HG03159 (cell line): ENCODE measurements at regions not wholly inside any gene's neighbourhood (a gene's known extent, or its start where the extent isn't known, plus 50 kb on each side); places are given as distances from the start of the nearest gene placed in this dataset.
"Not testable (repeated sequence)": the region's sequence is repeated elsewhere in the genome, so short reads cannot be mapped to it uniquely, and the experiment has no call there.

Experiments
- ATAC-seq: cut with Tn5 transposase; IDR thresholded peaks from one replicate; pipeline ENCODE4 v1.9.1; 2021; ENCODE audit warnings: mild to moderate bottlenecking, moderate library complexity; ENCODE audit not compliant: unreplicated experiment

DNA sequence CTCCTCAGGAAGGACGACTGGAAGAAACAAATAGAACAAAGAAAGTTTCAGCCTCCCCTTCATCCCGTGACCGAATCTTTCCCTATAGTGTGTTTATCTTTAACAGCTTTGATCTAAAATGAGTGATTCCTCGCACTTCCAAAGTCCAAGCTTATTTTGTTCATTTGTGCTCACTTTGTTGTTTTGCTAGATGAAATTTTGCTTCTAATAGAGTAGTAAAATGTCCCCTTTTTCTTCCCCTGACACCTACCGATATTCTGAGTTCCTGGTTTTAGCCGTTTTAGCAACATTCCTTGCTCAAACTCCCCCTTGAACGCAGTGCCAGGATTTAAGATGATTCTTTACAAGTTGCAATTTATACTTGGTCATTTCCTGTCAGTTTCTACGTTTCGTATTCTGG lies 204.2 kb downstream of the FGF9 start:
- ATAC-seq: no peak

GRCh38 chr13:21879263-21879914 lies 208.5 kb downstream of the FGF9 start:
- no peak for ATAC-seq

DNA sequence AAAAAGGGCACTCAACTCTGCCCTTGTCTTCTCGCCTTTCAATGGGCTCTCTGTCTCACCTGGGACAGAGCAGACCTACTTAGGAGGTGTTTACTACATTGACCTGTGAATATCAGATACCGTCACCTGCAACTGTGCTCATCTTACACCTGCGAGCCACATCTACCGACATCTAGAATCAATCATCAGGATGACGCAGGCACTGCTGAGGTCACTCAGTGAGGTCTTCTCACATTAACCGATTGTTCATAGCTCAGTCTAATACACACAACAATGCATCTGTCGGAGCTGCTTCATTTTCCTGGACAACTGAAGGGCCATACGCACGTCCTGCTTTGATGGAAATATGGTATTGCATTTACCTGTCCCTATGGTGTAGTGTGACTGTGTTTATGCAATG lies 211.9 kb downstream of the FGF9 start:
- no peak for ATAC-seq

- ATAC-seq: no peak
Observed at GRCh38 chr13:21883713-21884112, 212.8 kb downstream of the FGF9 start.

DNA sequence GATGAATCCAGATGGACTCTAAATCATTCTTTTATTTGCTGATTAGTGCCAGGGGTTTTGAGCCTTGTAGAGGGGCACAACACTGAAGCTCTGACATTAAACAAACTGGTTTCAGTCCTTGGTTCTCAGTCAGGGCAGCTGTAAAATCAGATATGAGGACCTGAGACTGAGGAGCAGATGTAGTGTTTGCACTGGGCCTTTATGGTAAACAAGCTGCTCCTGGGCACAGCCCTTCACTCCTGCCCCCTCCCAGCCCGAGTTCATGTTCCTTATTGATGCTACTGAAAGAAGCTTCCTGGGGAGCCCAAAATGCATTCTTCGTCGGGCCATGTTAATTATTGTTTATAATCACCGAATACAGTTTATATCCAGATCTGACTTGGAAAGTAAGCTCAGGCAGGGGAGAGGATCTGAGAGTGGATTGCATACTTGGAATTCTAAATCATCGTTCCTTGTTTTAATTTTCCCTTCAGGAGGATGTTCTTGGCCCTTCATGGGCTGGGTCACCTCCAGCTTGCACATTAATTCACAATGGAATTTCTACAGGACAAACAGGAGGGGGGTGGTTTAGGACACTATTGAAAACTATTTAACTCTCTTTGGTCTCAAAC lies 213.5 kb downstream of the FGF9 start:
- no peak for ATAC-seq

DNA sequence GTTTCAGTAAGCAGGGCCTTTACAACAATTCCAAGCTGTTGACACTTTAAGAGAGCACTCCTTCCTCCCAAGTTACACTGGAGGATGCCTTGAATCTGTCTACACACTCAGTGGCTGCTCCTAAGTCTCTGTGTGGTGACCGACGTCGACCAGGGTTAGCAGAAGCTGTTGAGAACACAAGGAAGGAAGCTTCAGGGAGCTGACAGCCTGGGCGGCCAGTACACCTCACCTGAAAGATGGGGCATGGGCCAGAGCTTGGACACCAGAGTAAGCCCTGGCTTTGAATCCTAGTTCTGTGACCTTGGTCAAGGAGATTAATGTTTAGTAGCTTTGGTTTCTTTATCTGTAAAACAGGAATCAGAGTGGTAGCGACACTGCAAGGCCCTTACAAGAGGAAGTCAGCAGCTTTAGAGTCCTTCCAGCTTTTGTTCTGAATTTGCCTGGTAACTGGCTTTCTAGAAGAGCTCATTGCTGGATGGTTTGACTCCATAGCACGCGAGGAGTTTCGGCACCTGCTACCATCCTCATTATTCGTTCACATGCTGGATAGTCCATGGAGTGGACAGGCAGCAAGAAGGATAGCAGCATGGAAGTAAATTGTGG lies 214.2 kb downstream of the FGF9 start:
- ATAC-seq: no peak

GRCh38 chr13:21885714-21886224 lies 214.9 kb downstream of the FGF9 start:
- ATAC-seq: no peak

DNA sequence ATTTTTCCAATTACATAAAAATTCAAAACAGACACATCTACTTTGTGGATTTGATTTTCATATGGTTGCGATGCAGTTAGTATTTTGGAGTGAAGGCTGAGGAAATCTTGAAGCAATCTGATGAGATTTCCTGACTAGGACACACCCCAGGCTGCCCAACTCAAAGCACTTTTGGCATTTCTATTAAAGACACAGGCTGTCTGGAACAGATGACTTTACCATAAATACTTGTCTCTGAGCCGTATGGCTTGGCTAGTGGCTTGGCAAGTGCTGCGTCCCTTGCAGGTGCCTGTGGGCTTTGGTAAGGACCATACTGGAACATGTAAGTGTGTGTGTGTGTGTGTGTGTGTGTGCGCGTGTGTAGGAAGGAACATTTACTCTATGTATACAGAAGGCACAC lies 218.8 kb downstream of the FGF9 start:
- ATAC-seq: no peak

DNA sequence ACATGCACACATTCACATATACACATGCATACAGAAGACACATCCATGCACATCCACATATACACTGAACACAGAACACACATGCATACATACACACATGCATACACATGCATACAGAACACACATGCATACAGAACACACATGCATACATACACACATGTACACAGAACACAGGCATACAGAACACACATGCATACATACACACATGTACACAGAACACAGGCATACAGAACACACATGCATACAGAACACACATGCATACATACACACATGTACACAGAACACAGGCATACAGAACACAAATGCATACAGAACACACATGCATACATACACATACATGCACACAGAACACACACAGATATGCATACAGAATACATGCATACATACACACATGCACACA lies 219.3 kb downstream of the FGF9 start:
- not testable (repeated sequence) for ATAC-seq

DNA sequence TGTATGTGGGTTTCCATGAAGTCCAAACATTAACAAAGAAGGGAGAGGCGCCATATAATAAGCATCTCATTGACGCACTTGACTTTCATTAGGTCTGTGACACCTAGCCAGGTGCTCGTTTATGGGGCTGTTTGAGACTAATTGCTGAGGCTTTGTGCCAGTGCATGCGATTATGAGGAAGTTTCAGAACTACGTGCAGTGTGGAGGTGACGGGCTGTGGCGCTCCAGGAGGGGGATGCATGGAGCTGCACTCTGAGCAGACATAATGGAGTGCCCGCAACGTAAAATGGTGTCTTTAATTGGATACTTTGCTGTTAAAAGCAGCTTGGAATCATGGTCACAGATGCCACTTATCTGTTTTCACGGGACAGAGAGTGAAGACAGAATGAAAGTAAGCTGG lies 223.2 kb downstream of the FGF9 start:
- no peak for ATAC-seq

DNA sequence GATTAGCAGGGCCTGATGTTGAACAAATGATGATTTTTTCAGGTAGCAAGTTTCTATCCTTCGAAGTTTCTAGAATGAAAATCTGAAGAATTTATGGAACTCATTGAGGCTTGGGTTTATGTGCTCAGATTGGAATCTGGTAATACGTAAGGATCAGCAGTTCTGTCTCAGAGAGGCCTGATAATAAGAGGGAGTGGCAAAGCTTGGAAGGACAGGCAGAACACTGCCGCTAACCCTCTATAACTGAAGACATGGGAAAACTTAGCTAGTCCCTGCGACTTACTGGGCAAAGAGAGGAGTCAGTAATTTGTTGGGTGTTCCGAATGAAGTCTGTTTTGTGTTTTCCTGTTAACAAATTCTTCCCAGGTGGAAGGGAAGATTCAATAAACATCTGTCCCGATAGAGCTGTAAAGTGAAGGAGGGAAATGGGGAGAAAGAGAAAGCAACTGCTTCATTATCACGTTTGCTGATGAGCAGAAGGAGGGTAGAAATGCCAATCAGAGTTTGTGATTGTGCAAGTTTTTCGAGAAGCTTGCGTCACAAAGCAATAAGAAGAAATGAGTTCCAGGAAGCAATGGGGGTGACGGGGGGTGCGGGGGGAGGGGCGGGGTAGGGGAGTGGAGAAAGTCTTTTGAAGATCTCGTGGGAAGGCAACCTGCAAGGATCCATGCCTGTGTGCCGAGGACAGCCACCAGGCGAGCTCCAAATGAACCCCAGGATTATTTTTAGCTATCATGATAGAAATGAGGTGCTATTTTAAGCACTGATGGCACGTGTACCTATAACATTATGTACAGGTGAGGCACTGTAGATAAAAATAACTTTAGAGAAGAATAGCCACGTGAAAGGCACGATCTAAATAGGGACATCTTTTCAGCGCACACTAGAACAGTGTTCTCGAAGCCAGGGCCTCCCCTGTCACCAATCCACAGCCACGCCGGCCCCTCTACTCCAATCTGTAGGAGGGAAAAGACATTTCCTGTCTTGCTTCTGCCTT lies 224.1 kb downstream of the FGF9 start:
- no peak for ATAC-seq

GRCh38 chr13:21895779-21896178 lies 224.9 kb downstream of the FGF9 start:
- no peak for ATAC-seq

DNA sequence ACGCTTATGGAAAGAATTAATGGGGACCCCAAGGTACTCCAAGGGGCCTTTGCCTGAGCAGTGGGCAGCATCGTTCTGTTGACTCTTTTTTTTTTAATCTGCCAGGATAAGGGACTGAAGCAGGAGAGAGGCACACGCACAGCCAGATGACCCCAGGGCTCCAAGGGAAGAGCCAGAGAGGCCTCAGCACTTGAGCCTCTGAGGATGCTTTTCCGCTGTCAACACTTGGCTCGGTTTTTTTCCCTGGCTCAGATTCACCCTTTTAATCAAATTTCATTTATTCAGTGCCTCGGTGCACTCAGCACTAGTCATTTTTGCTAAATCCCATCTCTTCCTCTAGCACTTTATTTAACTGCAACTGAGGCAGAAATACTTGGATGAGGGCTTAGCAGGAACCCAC lies 226.3 kb downstream of the FGF9 start:
- ATAC-seq: no peak

DNA sequence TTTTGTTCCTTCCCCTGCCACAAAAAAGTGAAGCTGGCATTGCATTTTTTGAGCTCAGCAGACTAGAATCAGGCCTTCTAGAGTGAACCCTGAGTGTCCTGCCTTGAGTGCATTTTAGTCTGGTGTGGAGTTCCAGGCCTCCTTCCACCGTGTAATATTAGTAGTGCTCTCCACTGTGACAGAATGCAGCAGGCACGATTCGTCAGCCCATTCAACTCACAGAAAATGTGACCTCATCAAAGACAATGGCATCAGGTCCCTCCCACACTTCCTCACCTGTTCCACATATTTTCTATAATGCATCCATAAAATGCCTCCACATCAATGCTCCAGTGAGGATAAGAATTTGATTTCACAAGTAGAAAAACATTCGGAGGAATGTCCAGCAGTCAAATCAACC lies 227.6 kb downstream of the FGF9 start:
- no peak for ATAC-seq

GRCh38 chr13:21898945-21899344 lies 228.1 kb downstream of the FGF9 start:
- no peak for ATAC-seq

- no peak for ATAC-seq
Observed at GRCh38 chr13:21901336-21901735, 230.5 kb downstream of the FGF9 start.

DNA sequence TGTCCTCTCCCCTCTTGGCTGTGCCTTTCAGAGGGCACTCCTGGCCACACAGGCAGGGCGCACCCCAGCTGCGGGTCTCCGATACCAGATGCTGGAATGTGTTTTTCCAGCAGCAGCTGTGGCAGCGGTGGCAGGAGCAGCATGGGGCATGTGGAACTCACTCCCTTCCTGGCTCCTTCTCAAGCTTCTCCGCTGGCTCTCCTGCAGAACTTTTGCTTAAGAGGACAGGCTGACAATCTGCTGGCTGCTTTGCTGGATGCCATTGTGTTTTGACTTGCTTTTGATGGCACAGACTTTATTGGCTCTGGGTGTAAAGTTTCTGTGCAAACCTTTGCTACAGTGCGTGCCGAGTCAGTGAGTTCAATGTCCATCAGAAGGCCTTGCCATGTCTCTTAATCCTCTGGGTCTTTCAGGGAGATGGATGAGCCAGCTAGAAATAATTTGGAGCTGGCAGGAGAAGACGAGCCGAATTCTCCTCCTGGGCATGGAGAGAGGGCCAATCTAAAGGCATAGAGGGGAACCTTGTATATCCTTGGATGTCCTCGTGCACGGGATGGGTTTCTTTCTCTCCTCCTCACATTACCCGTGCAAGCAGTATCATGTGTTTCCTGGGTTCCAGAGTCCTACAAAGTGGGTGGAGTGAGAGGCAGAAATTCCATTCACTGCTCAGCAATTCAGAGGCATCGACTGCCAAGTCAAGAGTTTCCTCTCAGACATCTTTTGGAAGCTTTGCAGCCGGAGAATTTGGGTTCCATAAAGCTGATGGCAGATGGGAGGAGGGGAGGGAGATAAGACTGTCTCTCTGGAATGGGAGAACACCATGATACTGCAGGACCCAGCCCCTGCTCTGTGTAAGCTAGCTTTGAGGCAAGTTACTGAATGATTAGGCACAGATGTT lies 231.2 kb downstream of the FGF9 start:
- ATAC-seq: no peak

DNA sequence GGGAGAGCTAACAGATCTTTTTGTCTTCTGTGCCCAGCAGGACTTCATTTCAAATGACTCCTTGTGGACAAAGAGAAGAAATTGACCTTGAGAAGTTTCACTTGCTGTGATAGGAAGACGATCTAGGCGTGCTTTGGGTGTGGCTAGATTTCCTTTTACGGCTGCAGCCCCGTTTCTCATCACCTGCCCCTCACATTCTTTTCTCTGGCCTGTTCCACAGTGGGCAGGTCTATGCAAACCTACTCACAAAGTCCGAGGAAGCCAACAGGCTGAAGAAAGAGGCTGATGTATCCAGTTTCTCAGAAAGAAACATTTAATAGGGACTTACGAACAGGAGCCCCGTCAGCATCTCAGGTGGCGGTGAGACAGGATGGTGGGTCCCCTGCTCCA lies 231.8 kb downstream of the FGF9 start:
- ATAC-seq: no peak

- no peak for ATAC-seq
Observed at GRCh38 chr13:21905486-21905885, 234.6 kb downstream of the FGF9 start.

DNA sequence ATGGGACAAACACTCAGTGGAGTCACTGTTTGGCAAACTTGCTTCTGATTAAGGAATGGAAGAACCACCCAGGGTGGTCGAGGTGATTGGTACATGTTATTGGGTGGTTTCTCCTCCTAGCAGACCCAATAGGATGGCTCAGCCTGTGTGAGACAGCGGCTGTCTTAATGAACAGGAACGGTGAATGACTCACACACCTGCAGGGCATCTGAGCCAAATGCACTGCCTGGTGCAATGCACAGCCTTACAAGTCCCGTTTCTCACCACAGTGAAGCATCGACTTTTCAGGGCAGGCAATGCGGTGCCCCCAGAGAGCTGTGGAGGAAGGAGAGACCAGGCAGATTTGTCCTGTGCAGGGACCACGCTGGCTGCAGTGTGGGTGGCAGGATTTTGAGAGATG lies 238.5 kb downstream of the FGF9 start:
- ATAC-seq: no peak
